ENCODE measurements at regions not wholly inside any gene's neighbourhood (a gene's known extent, or its start where the extent isn't known, plus 50 kb on each side); places are given as distances from the start of the nearest gene placed in this dataset.

DNA sequence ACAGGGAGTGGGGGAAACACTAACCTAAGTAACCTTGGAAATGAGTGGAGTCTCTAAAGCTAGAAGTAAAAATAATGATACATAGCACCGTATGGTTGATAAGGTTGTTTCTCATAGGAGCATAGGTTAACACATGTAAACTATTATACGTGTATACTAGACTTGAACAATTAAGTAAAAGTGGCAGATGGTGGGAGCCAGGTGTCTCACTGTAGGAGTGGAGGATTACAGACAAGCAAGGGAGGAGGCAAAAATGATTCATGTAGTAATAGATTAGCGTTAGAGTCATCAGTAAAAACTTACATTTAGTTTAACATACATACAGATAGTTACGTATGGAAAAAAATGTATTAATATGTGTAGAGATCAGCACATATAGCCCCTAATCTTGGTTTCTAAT, 138.4 kb upstream of the DSCAM start:
- H3K27me3 ChIP-seq (replicated peaks in 1 of 4; ENCODE audit: control insufficient read depth in 3 of 4, extremely low read depth in 1 of 4, insufficient read depth in 3 of 4, low read length in 3 of 4), result no peaks in the 10 kb centered on the region
- H3K9ac ChIP-seq (replicated peaks in 1 of 4; ENCODE audit: extremely low read depth in 1 of 4, low read depth in 3 of 4, low read length in 3 of 4), result no peak overlapping the region
- FAIRE-seq (no peak), DNase-seq (ENCODE audit: low read depth in 1 of 2, low spot score in 2 of 2) (no peak)
- CTCF ChIA-PET (ENCODE audit: partially characterized antibody), result no interaction called here
- no peak overlapping the region for H3K56ac ChIP-seq (replicated peaks; ENCODE audit: insufficient read length, low read depth, low read length)
- no peak overlapping the region for H2BK20ac ChIP-seq (ENCODE audit: low read length)
- no peak overlapping the region for H4K5ac ChIP-seq (ENCODE audit: insufficient read length, low read depth, low read length)
- POLR2A ChIA-PET (ENCODE audit: partially characterized antibody), result no interaction called here
- no peaks in the 10 kb centered on the region for H3K79me1 ChIP-seq (ENCODE audit: low read depth, low read length)
- no peak overlapping the region for H3K4me3 ChIP-seq (ENCODE audit: extremely low read depth in 1 of 4, insufficient read depth in 2 of 4, low read depth in 3 of 4, low read length in 4 of 4)
- no peaks in the 10 kb centered on the region for H3K79me2 ChIP-seq (ENCODE audit: control insufficient read depth in 1 of 2, insufficient read depth in 2 of 2, low read length in 2 of 2)
- H3K14ac ChIP-seq (ENCODE audit: insufficient read length), result no peak overlapping the region
- TF ChIP-seq CHD1 (IDR thresholded peaks at IDR 0.05; ENCODE audit: low read depth, low read length), result no peak
- TF ChIP-seq CBX5 (IDR thresholded peaks at IDR 0.05; ENCODE audit: low read depth, low read length), result no peak
- TF ChIP-seq, protein P1, sequence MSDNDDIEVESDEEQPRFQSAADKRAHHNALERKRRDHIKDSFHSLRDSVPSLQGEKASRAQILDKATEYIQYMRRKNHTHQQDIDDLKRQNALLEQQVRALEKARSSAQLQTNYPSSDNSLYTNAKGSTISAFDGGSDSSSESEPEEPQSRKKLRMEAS (IDR thresholded peaks at IDR 0.05), result no peak
- TF ChIP-seq GABPA (IDR thresholded peaks at IDR 0.05; ENCODE audit: borderline replicate concordance, insufficient read depth, low read length), result no peak
- TF ChIP-seq BACH1 (IDR thresholded peaks at IDR 0.05; ENCODE audit: low read length), result no peak
- no peak for TF ChIP-seq SRF (IDR thresholded peaks at IDR 0.05; ENCODE audit: low read depth, low read length)
- no peak for TF ChIP-seq GTF2F1 (IDR thresholded peaks at IDR 0.05; ENCODE audit: borderline replicate concordance, low read depth, low read length)
- TF ChIP-seq YY1 (IDR thresholded peaks at IDR 0.05; ENCODE audit: low read depth, low read length), result no peak
- TF ChIP-seq, protein P2, sequence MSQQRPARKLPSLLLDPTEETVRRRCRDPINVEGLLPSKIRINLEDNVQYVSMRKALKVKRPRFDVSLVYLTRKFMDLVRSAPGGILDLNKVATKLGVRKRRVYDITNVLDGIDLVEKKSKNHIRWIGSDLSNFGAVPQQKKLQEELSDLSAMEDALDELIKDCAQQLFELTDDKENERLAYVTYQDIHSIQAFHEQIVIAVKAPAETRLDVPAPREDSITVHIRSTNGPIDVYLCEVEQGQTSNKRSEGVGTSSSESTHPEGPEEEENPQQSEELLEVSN (IDR thresholded peaks at IDR 0.05), result no peak
- TF ChIP-seq SP1 (IDR thresholded peaks at IDR 0.05; ENCODE audit: low read depth, low read length), result no peak
- TF ChIP-seq RFX5 (IDR thresholded peaks at IDR 0.05; ENCODE audit: borderline replicate concordance, low read depth, low read length), result no peak
- no peak for TF ChIP-seq CEBPB (IDR thresholded peaks at IDR 0.05; ENCODE audit: low read depth, low read length)
- TF ChIP-seq CTBP2 (IDR thresholded peaks at IDR 0.05; ENCODE audit: borderline replicate concordance, insufficient read depth, insufficient read length, low read length), result no peak
- H4K8ac ChIP-seq (ENCODE audit: extremely low read depth, insufficient read depth, low read length), result no peak overlapping the region
- no peaks in the 10 kb centered on the region for H3K23me2 ChIP-seq (ENCODE audit: low read depth, low read length)
- no peak overlapping the region for H2BK120ac ChIP-seq (replicated peaks; ENCODE audit: low read depth, low read length)
- no peak overlapping the region for H3K23ac ChIP-seq (ENCODE audit: insufficient read length)
- H3K27ac ChIP-seq (ENCODE audit: low read depth, low read length), result no peak overlapping the region
- no peak overlapping the region for H3K18ac ChIP-seq (ENCODE audit: extremely low read depth, low read length)
- no peaks in the 10 kb centered on the region for H3K36me3 ChIP-seq (ENCODE audit: control insufficient read depth in 2 of 4, insufficient read depth in 4 of 4, low read length in 3 of 4)
- no peaks in the 10 kb centered on the region for H4K20me1 ChIP-seq (replicated peaks in 1 of 2; ENCODE audit: control insufficient read depth in 1 of 2, insufficient read depth in 2 of 2, low read length in 2 of 2)
- no peak overlapping the region for H2BK12ac ChIP-seq (ENCODE audit: low read depth, low read length)
- no peak overlapping the region for H2AFZ ChIP-seq (ENCODE audit: low read length)
- no peak overlapping the region for H3K4ac ChIP-seq (replicated peaks; ENCODE audit: insufficient read length, low read depth, low read length)
- H2BK5ac ChIP-seq (ENCODE audit: low read depth, low read length), result no peak overlapping the region
- H4K91ac ChIP-seq (replicated peaks; ENCODE audit: insufficient read length, low read length), result no peak overlapping the region
- peaks cover 0 to 6% of the 10 kb centered on the region in 2 experiments; a peak in 1 of 4 replicates for H3K9me3 ChIP-seq (ENCODE audit: insufficient read depth in 2 of 2, low read depth in 1 of 2, low read length in 1 of 2)
- H3K4me2 ChIP-seq (ENCODE audit: insufficient read depth in 1 of 2, low read depth in 2 of 2, low read length in 2 of 2), result no peak overlapping the region
- H2BK15ac ChIP-seq (ENCODE audit: low read length), result no peak overlapping the region
- no peaks in the 10 kb centered on the region for H3K4me1 ChIP-seq (replicated peaks in 1 of 4; ENCODE audit: control insufficient read depth in 3 of 4, insufficient read depth in 4 of 4, low read length in 3 of 4)
- 92% methylated on average over 4 of the region's 4 CpGs; no CpG with 5 or more reads in 1 of the 2 experiments for WGBS, 2 experiments (ENCODE audit: extremely low coverage in 1 of 2, insufficient coverage in 1 of 2, insufficient read length in 1 of 2, insufficient replicate concordance in 2 of 2, low coverage in 1 of 2, low lambda C conversion rate in 2 of 2, missing lambda C conversion rate in 1 of 2)
- H2AK5ac ChIP-seq (ENCODE audit: low read depth, low read length), result no peak overlapping the region

All from H1 (cell line).